ENCODE measurements at regions not wholly inside any gene's neighbourhood (a gene's known extent, or its start where the extent isn't known, plus 50 kb on each side); places are given as distances from the start of the nearest gene placed in this dataset.

DNA sequence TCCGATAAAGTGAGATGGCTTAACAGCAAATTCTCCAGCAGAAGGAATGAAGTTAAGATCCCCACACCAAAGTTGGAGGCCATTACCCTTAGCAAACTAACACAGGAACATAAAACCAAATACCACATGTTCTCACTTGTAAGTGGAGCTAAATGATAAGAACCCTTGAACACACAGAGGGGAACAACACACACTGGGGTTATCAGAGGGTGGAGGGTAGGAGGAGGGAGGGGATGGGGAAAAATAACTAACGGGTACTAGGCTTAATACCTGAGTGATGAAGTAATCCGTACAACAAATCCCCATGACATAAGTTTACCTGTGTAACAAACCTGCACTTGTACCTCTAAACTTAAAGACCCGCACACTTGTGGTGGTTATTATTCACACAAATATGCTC lies 240.4 kb upstream of the NAV3 start:
- TF ChIP-seq POLR2A (IDR thresholded peaks at IDR 0.05) = no peak
- TF ChIP-seq, protein P1, sequence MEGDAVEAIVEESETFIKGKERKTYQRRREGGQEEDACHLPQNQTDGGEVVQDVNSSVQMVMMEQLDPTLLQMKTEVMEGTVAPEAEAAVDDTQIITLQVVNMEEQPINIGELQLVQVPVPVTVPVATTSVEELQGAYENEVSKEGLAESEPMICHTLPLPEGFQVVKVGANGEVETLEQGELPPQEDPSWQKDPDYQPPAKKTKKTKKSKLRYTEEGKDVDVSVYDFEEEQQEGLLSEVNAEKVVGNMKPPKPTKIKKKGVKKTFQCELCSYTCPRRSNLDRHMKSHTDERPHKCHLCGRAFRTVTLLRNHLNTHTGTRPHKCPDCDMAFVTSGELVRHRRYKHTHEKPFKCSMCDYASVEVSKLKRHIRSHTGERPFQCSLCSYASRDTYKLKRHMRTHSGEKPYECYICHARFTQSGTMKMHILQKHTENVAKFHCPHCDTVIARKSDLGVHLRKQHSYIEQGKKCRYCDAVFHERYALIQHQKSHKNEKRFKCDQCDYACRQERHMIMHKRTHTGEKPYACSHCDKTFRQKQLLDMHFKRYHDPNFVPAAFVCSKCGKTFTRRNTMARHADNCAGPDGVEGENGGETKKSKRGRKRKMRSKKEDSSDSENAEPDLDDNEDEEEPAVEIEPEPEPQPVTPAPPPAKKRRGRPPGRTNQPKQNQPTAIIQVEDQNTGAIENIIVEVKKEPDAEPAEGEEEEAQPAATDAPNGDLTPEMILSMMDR (IDR thresholded peaks at IDR 0.05) = no peak

Measured in thyroid gland (tissue), 4 donors.